ENCODE measurements at regions not wholly inside any gene's neighbourhood (a gene's known extent, or its start where the extent isn't known, plus 50 kb on each side); places are given as distances from the start of the nearest gene placed in this dataset.

DNA sequence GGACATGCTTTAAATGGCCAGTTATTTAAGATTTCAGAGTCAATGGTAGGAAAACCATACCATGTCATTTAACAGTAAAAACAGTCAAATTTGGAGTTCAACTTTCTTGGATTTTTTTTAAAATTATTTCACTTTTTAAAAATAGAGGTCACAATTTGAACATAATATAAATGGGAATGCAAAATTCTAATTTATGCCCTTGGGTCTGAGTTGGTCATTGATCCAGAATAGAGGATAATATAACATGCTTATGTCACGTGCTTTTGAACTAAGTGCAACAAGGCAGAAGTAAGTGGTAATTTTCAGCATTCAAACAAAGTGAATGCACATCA is 113.1 kb upstream of the SLC35F3 start (continued):
- TF ChIP-seq KAT2A (conservative IDR thresholded peaks at IDR 0.05; ENCODE audit: control insufficient read depth, low read depth, low read length), result no peak
- no peak for TF ChIP-seq RELA (IDR thresholded peaks at IDR 0.05; ENCODE audit: borderline replicate concordance, partially characterized antibody)
- no peak for TF ChIP-seq BACH1 (IDR thresholded peaks at IDR 0.05; ENCODE audit: borderline replicate concordance)
- no peak for TF ChIP-seq EP300 (IDR thresholded peaks at IDR 0.05; ENCODE audit: borderline replicate concordance in 1 of 2, control insufficient read depth in 1 of 2, low read depth in 2 of 2, low read length in 2 of 2)
- no peak for TF ChIP-seq MTA2 (IDR thresholded peaks at IDR 0.05; ENCODE audit: low read depth)

DNA sequence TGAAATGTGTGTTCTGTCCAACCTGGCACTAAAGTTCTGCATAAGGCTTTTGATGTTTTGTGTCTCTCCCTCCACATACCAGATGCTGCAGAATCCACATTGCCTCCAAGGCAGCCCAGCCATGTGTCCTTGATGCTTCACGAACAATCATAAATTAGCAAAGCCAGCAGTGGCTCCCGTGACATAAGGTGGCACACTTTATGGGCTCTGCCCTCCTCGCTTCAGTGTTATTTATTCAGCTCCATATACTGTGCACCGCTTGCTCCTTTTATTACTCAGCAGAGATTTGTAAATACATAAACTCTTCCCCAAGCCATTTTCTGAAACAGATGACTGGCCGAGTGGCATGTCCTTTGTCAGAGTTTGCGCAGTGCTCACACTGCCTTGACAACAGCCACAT is 112.8 kb upstream of the SLC35F3 start:
- Histone ChIP-seq H4K20me1 (ENCODE audit: control insufficient read depth, insufficient read depth) (no peaks in the 10 kb centered on the region), H3K9ac (ENCODE audit: control insufficient read depth, insufficient read depth, low read length) (no peak overlapping the region), H3K9me3 (replicated peaks; ENCODE audit: control insufficient read depth, insufficient read depth, low read length) (no peaks in the 10 kb centered on the region), H3K4me3 (no peak overlapping the region), H3K36me3 (ENCODE audit: control insufficient read depth in 2 of 2, insufficient read depth in 2 of 2, low read length in 1 of 2) (no peaks in the 10 kb centered on the region), H2AFZ (ENCODE audit: control insufficient read depth, low read depth, low read length) (no peak overlapping the region), H3K4me2 (ENCODE audit: control insufficient read depth, insufficient read depth) (no peak overlapping the region), H3K79me2 (ENCODE audit: control insufficient read depth, insufficient read depth, low read length) (no peaks in the 10 kb centered on the region), H3K4me1 (ENCODE audit: control insufficient read depth, insufficient read depth, low read length) (no peaks in the 10 kb centered on the region), H3K27me3 (replicated peaks in 1 of 2; ENCODE audit: control insufficient read depth in 2 of 2, insufficient read depth in 2 of 2, low read length in 1 of 2) (no peaks in the 10 kb centered on the region), H3K27ac (ENCODE audit: control insufficient read depth, insufficient read depth) (no peak overlapping the region)
- FAIRE-seq, result no peak
- ChIA-PET RAD21 (ENCODE audit: unreplicated experiment) (interaction anchor here (0.8 to 3.9 kb wide), 11 partner anchors 9 to 407 kb away, joined by 3 to 81 read pairs (median 5); no protein-coding TSS in a partner anchor), CTCF (interaction anchor here (0.7 to 6.0 kb wide), 17 partner anchors 8 to 352 kb away, joined by 3 to 143 read pairs (median 5); no protein-coding TSS in a partner anchor), SMC1A (ENCODE audit: uncharacterized antibody, unreplicated experiment) (interaction anchor here (0.6 to 5.5 kb wide), 18 partner anchors 12 to 399 kb away, joined by 3 to 107 read pairs (median 3); no protein-coding TSS in a partner anchor), POLR2A (no interaction called here)
- intact Hi-C loops (cut with micrococcal nuclease; ENCODE audit: unreplicated experiment) (loop anchor here (1.0 to 5.0 kb wide), 7 partner anchors 115 to 396 kb away; no protein-coding TSS in a partner anchor), in situ Hi-C loops (cut with MboI) (loop anchor here (5.0 kb wide), 1 partner anchor 354 kb away; no protein-coding TSS in a partner anchor)
- BruUV-seq (replicated peaks), result no TSS peak
- no peak for DNase-seq (ENCODE audit: low read depth, low spot score)
- no peak for ATAC-seq
- 46% methylated on average over 6 of the region's 6 CpGs for WGBS (ENCODE audit: insufficient coverage, insufficient replicate concordance, low lambda C conversion rate, missing lambda C conversion rate)
- TF ChIP-seq SIN3A (IDR thresholded peaks at IDR 0.05; ENCODE audit: low read depth, low read length) (no peak), MYC (IDR thresholded peaks at IDR 0.05; ENCODE audit: insufficient read depth, insufficient read length, insufficient replicate concordance, low read length, severe bottlenecking) (no peak), NR2C2 (IDR thresholded peaks at IDR 0.05; ENCODE audit: borderline replicate concordance, control insufficient read depth, insufficient read length, low read depth) (no peak), NFYB (IDR thresholded peaks at IDR 0.05; ENCODE audit: insufficient read depth, low read depth, low read length) (no peak), ZNF207 (IDR thresholded peaks at IDR 0.05; ENCODE audit: borderline replicate concordance) (no peak), NRF1 (conservative IDR thresholded peaks at IDR 0.05; ENCODE audit: low read depth, low read length) (no peak), NFXL1 (IDR thresholded peaks at IDR 0.05; ENCODE audit: borderline replicate concordance) (no peak), RB1 (IDR thresholded peaks at IDR 0.05; ENCODE audit: borderline replicate concordance) (no peak), SUZ12 (IDR thresholded peaks at IDR 0.05; ENCODE audit: unreplicated experiment) (no peak), BCL11A (IDR thresholded peaks at IDR 0.05; ENCODE audit: low read depth, low read length) (no peak), EP300 (IDR thresholded peaks at IDR 0.05; ENCODE audit: borderline replicate concordance in 1 of 2, control insufficient read depth in 1 of 2, low read depth in 2 of 2, low read length in 2 of 2) (no peak), CREM (IDR thresholded peaks at IDR 0.05; ENCODE audit: low read depth) (no peak), ZNF274 (IDR thresholded peaks at IDR 0.05; ENCODE audit: insufficient read depth, insufficient read length) (no peak), WRNIP1 (IDR thresholded peaks at IDR 0.05; ENCODE audit: borderline replicate concordance, low read depth, low read length) (no peak), NR2C1 (IDR thresholded peaks at IDR 0.05) (no peak), ZSCAN29 (IDR thresholded peaks at IDR 0.05) (no peak), POLR2AphosphoS5 (IDR thresholded peaks at IDR 0.05; ENCODE audit: low read length) (no peak)
- TF ChIP-seq, protein P1, sequence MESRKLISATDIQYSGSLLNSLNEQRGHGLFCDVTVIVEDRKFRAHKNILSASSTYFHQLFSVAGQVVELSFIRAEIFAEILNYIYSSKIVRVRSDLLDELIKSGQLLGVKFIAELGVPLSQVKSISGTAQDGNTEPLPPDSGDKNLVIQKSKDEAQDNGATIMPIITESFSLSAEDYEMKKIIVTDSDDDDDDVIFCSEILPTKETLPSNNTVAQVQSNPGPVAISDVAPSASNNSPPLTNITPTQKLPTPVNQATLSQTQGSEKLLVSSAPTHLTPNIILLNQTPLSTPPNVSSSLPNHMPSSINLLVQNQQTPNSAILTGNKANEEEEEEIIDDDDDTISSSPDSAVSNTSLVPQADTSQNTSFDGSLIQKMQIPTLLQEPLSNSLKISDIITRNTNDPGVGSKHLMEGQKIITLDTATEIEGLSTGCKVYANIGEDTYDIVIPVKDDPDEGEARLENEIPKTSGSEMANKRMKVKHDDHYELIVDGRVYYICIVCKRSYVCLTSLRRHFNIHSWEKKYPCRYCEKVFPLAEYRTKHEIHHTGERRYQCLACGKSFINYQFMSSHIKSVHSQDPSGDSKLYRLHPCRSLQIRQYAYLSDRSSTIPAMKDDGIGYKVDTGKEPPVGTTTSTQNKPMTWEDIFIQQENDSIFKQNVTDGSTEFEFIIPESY (IDR thresholded peaks at IDR 0.05), result no peak
- TF ChIP-seq, protein P2, sequence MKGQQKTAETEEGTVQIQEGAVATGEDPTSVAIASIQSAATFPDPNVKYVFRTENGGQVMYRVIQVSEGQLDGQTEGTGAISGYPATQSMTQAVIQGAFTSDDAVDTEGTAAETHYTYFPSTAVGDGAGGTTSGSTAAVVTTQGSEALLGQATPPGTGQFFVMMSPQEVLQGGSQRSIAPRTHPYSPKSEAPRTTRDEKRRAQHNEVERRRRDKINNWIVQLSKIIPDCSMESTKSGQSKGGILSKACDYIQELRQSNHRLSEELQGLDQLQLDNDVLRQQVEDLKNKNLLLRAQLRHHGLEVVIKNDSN (IDR thresholded peaks at IDR 0.05; ENCODE audit: borderline replicate concordance, extremely low read length, insufficient read depth, low read depth, low read length), result no peak

Measured in GM12878 (cell line).